ENCODE measurements at regions not wholly inside any gene's neighbourhood (a gene's known extent, or its start where the extent isn't known, plus 50 kb on each side); places are given as distances from the start of the nearest gene placed in this dataset.

- no peak for TF ChIP-seq POLR2AphosphoS5 (IDR thresholded peaks at IDR 0.05)
- no peak for TF ChIP-seq CTCF (IDR thresholded peaks at IDR 0.05)
- TF ChIP-seq POLR2A (IDR thresholded peaks at IDR 0.05): no peak
Observed at GRCh38 chr1:82525378-82525777, 724.6 kb downstream of the ADGRL2 start.

Data from suprapubic skin (tissue), 4 donors.